GM23338 (cell line): ENCODE measurements at regions not wholly inside any gene's neighbourhood (a gene's known extent, or its start where the extent isn't known, plus 50 kb on each side); places are given as distances from the start of the nearest gene placed in this dataset.

Experiments
- ATAC-seq: fragments of 200-7000 bp; cut with Tn5 transposase; 3 replicates; pipeline ENCODE4 v1.9.1; 2020
- DNase-seq: peaks from one replicate; pipeline ENCODE4 v3.0.0-alpha.2; 2015; ENCODE audit warnings: low spot score
- H2AFZ ChIP-seq: fragments of 200-600 bp; sonication (generic); 2 replicates; pipeline ENCODE4 v1.8.0; 2016; ENCODE audit warnings: antibody characterized with exemption, mild to moderate bottlenecking, moderate library complexity
- H3F3A ChIP-seq: fragments of 200-600 bp; sonication (generic); replicated peaks from 2 replicates; pipeline ENCODE4 v1.8.0; 2017; ENCODE audit warnings: antibody characterized with exemption, mixed run types, low read depth
- H3K27ac ChIP-seq: fragments of 200-600 bp; sonication (generic); 2 replicates; pipeline ENCODE4 v1.6.1; 2016; ENCODE audit warnings: low read depth
- H3K27me3 ChIP-seq: fragments of 200-600 bp; sonication (generic); 2 replicates; pipeline ENCODE4 v1.8.0; 2016; ENCODE audit warnings: mild to moderate bottlenecking, mixed run types, moderate library complexity; ENCODE audit not compliant: insufficient read depth
- H3K36me3 ChIP-seq: fragments of 200-600 bp; sonication (generic); 2 replicates; pipeline ENCODE4 v1.8.0; 2016; ENCODE audit warnings: mild to moderate bottlenecking; ENCODE audit not compliant: insufficient read depth
- H3K4me1 ChIP-seq: fragments of 200-600 bp; sonication (generic); 2 replicates; pipeline ENCODE4 v1.8.0; 2016; ENCODE audit warnings: mild to moderate bottlenecking, moderate library complexity; ENCODE audit not compliant: insufficient read depth
- H3K4me2 ChIP-seq: fragments of 200-600 bp; sonication (generic); 2 replicates; pipeline ENCODE4 v1.7.1; 2017; ENCODE audit warnings: mixed run types
- H3K4me3 ChIP-seq: fragments of 200-600 bp; sonication (generic); 2 replicates; pipeline ENCODE4 v1.6.1; 2016; ENCODE audit warnings: mixed run types
- H3K79me2 ChIP-seq: fragments of 200-600 bp; sonication (generic); replicated peaks from 2 replicates; pipeline ENCODE4 v1.8.0; 2017; ENCODE audit warnings: mild to moderate bottlenecking; ENCODE audit not compliant: insufficient read depth
- H3K9me2 ChIP-seq: fragments of 200-600 bp; sonication (generic); 2 replicates; pipeline ENCODE4 v1.8.0; 2017; ENCODE audit not compliant: insufficient read depth
- H4K20me1 ChIP-seq: fragments of 200-600 bp; sonication (generic); replicated peaks from 2 replicates; pipeline ENCODE4 v1.8.0; 2017; ENCODE audit warnings: mild to moderate bottlenecking; ENCODE audit not compliant: insufficient read depth
- H3K27ac Mint-ChIP-seq: 2 replicates; pipeline ENCODE4 v1.8.0; 2020; ENCODE audit warnings: inconsistent platforms, mild to moderate bottlenecking, moderate library complexity, mixed read lengths
- H3K27me3 Mint-ChIP-seq: 3 replicates; pipeline ENCODE4 v1.8.0; 2022; ENCODE audit warnings: low read depth, mild to moderate bottlenecking, moderate library complexity, mixed read lengths, inconsistent platforms; ENCODE audit not compliant: insufficient read depth, poor library complexity
- H3K36me3 Mint-ChIP-seq: 3 replicates; pipeline ENCODE4 v1.8.0; 2021; ENCODE audit warnings: low read depth, mild to moderate bottlenecking, inconsistent platforms, moderate library complexity, mixed read lengths
- H3K4me1 Mint-ChIP-seq: 3 replicates; pipeline ENCODE4 v1.8.0; 2020; ENCODE audit warnings: mild to moderate bottlenecking, inconsistent platforms, mixed read lengths
- H3K4me3 Mint-ChIP-seq: 3 replicates; pipeline ENCODE4 v1.8.0; 2021; ENCODE audit warnings: moderate library complexity, mild to moderate bottlenecking, inconsistent platforms, mixed read lengths
- H3K9me3 Mint-ChIP-seq: 3 replicates; pipeline ENCODE4 v1.8.0; 2020; ENCODE audit warnings: moderate library complexity, mild to moderate bottlenecking, inconsistent platforms, mixed read lengths
- CREB1 ChIP-seq: fragments of 250-450 bp; sonication (Bioruptor Pico); IDR thresholded peaks from 2 replicates; pipeline ENCODE4 v1.5.0; 2020; ENCODE audit warnings: low read depth, mild to moderate bottlenecking, moderate library complexity
- CTCF ChIP-seq, 2 experiments: fragments of 200-600 bp in 1 of 2; sonication (generic) in 1 of 2; conservative IDR thresholded peaks; 2 replicates each; pipeline versions ENCODE4 v1.5.1 to v1.6.1; 2016 to 2017; ENCODE audit warnings: antibody characterized with exemption in 2 of 2, low read depth in 2 of 2, mild to moderate bottlenecking in 2 of 2, moderate library complexity in 1 of 2
- ETS1 ChIP-seq: IDR thresholded peaks from 2 replicates; pipeline ENCODE4 v1.6.1; 2016; ENCODE audit warnings: antibody characterized with exemption
- EZH2 ChIP-seq: fragments of 200-600 bp; sonication (generic); IDR thresholded peaks from one replicate; pipeline ENCODE4 v1.8.0; 2017; ENCODE audit warnings: antibody characterized with exemption, mild to moderate bottlenecking, low read depth; ENCODE audit not compliant: unreplicated experiment
- EZH2phosphoT487 ChIP-seq: fragments of 200-600 bp; sonication (generic); IDR thresholded peaks from one replicate; pipeline ENCODE4 v1.8.1; 2018; ENCODE audit warnings: antibody characterized with exemption; ENCODE audit not compliant: unreplicated experiment
- JUNB ChIP-seq: IDR thresholded peaks from one replicate; pipeline ENCODE4 v1.6.1; 2016; ENCODE audit warnings: antibody characterized with exemption; ENCODE audit not compliant: unreplicated experiment
- NANOG ChIP-seq: IDR thresholded peaks from 2 replicates; pipeline ENCODE4 v1.6.1; 2016; ENCODE audit warnings: antibody characterized with exemption, borderline replicate concordance
- POLR2AphosphoS5 ChIP-seq: IDR thresholded peaks from 2 replicates; pipeline ENCODE4 v1.6.1; 2016; ENCODE audit warnings: antibody characterized with exemption, low read depth
- REST ChIP-seq: IDR thresholded peaks from one replicate; pipeline ENCODE4 v1.6.1; 2018; ENCODE audit warnings: antibody characterized with exemption; ENCODE audit not compliant: unreplicated experiment
- STAT1 ChIP-seq: IDR thresholded peaks from one replicate; pipeline ENCODE4 v1.6.1; 2016; ENCODE audit warnings: antibody characterized with exemption; ENCODE audit not compliant: unreplicated experiment
- ZNF114 ChIP-seq: fragments of 250-450 bp; sonication (Bioruptor Pico); IDR thresholded peaks from 2 replicates; pipeline ENCODE4 v1.5.0; 2020; ENCODE audit warnings: mild to moderate bottlenecking, moderate library complexity
- ZNF331 ChIP-seq: fragments of 250-450 bp; sonication (Bioruptor Pico); IDR thresholded peaks from 2 replicates; pipeline ENCODE4 v1.5.0; 2020; ENCODE audit warnings: low read depth, mild to moderate bottlenecking, moderate library complexity

- no peak for ATAC-seq
- H3K79me2 ChIP-seq = no peaks in the 10 kb centered on the region
- Mint-ChIP-seq H3K27me3 (no peaks in the 10 kb centered on the region), H3K4me3 (no peak overlapping the region), H3K27ac (no peak overlapping the region), H3K9me3 (peaks cover 12% of the 10 kb centered on the region), H3K36me3 (peaks cover 4% of the 10 kb centered on the region; the same call in 1 of the 3 replicates), H3K4me1 (no peaks in the 10 kb centered on the region)
- no peaks in the 10 kb centered on the region for H3K4me1 ChIP-seq
- H3K9me2 ChIP-seq = no peaks in the 10 kb centered on the region
- TF ChIP-seq EZH2 = no peak
- TF ChIP-seq ZNF331 (CRISPR knock-in tag) = no peak
- TF ChIP-seq REST = no peak
- TF ChIP-seq STAT1 = no peak
- TF ChIP-seq JUNB = no peak
- H3K27ac ChIP-seq = no peak overlapping the region
- H3K4me3 ChIP-seq = no peak overlapping the region
- no peak overlapping the region for H2AFZ ChIP-seq
- no peak overlapping the region for H3K4me2 ChIP-seq
- no peaks in the 10 kb centered on the region for H3K27me3 ChIP-seq
- H3K36me3 ChIP-seq = no peaks in the 10 kb centered on the region
- no peaks in the 10 kb centered on the region for H3F3A ChIP-seq
- no peaks in the 10 kb centered on the region for H4K20me1 ChIP-seq
- DNase-seq = no peak
These were observed 823.2 kb downstream of the SLC6A15 start for GRCh38 chr12:84089356-84089755.

GRCh38 chr12:84085046-84085445 is 827.6 kb downstream of the SLC6A15 start:
- Histone ChIP-seq H3F3A (no peaks in the 10 kb centered on the region), H3K27ac (no peak overlapping the region), H3K4me2 (no peak overlapping the region), H3K27me3 (no peaks in the 10 kb centered on the region), H3K36me3 (no peaks in the 10 kb centered on the region), H3K79me2 (no peaks in the 10 kb centered on the region), H3K9me2 (no peaks in the 10 kb centered on the region), H2AFZ (no peak overlapping the region), H4K20me1 (no peaks in the 10 kb centered on the region), H3K4me3 (no peak overlapping the region), H3K4me1 (no peaks in the 10 kb centered on the region)
- ATAC-seq (no peak), DNase-seq (no peak)
- Mint-ChIP-seq H3K9me3 (no peaks in the 10 kb centered on the region), H3K27me3 (no peaks in the 10 kb centered on the region), H3K36me3 (no peaks in the 10 kb centered on the region), H3K4me1 (no peaks in the 10 kb centered on the region), H3K4me3 (no peak overlapping the region), H3K27ac (no peak overlapping the region)
- TF ChIP-seq POLR2AphosphoS5 (no peak), REST (no peak), CREB1 (CRISPR knock-in tag) (no peak), JUNB (no peak), EZH2phosphoT487 (no peak), ZNF331 (CRISPR knock-in tag) (no peak), EZH2 (no peak), ETS1 (no peak), NANOG (no peak), ZNF114 (CRISPR knock-in tag) (no peak), CTCF (conservative IDR thresholded peaks at IDR 0.05; ENCODE audit: low read depth in 2 of 2) (no peak)
